Esophagus squamous epithelium (tissue), 4 donors: ENCODE measurements at regions not wholly inside any gene's neighbourhood (a gene's known extent, or its start where the extent isn't known, plus 50 kb on each side); places are given as distances from the start of the nearest gene placed in this dataset.

Experiments
- POLR2A ChIP-seq, 4 donors: fragments of 450-650 bp; IDR thresholded peaks; one replicate each; pipeline ENCODE4 v1.6.1; 2017; ENCODE audit warnings: antibody characterized with exemption in 4 of 4, mild to moderate bottlenecking in 4 of 4, moderate library complexity in 3 of 4
- TF ChIP-seq, protein P1 (sequence below), 6 experiments: fragments of 450-650 bp in 4 of 6; fragments of 200-600 bp in 2 of 6; sonication (generic) in 2 of 6; IDR thresholded peaks; one replicate each; pipeline ENCODE4 v1.5.1; 2016 to 2019; ENCODE audit warnings: antibody characterized with exemption in 6 of 6, mild to moderate bottlenecking in 4 of 6, moderate library complexity in 4 of 6

DNA sequence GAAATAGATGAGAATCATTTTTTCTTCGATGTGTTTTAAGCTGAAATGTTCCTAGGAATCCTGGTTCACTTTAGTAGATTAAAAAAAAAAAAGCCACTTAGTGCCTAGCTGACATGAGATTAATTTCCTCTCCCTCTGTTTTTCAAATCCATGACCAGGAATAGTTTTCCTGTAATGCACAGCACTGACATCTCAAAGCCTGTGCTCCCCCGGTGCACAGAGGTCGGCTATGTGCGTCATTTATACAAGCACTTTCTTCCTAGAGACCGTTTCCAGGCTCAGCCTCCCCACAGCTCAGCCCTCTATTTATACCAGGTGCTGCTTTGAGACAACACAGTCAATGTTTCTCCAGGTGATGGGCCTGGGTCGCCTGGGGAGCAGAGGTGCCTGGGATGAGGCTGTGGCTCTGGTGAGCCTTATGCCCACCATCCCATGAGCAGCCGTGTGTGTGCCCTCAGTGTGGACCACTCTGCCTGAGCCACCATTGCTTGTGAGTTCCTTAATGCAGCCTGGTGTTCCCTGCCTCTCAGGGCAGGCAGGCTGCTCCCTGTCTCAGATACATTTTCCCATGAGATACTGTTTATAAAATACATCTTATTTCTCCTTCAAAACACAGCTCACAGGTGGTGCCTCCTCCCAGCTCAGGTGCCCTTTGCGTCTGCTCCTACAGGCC is 515.7 kb upstream of the HS6ST1 start:
- TF ChIP-seq, protein P1, sequence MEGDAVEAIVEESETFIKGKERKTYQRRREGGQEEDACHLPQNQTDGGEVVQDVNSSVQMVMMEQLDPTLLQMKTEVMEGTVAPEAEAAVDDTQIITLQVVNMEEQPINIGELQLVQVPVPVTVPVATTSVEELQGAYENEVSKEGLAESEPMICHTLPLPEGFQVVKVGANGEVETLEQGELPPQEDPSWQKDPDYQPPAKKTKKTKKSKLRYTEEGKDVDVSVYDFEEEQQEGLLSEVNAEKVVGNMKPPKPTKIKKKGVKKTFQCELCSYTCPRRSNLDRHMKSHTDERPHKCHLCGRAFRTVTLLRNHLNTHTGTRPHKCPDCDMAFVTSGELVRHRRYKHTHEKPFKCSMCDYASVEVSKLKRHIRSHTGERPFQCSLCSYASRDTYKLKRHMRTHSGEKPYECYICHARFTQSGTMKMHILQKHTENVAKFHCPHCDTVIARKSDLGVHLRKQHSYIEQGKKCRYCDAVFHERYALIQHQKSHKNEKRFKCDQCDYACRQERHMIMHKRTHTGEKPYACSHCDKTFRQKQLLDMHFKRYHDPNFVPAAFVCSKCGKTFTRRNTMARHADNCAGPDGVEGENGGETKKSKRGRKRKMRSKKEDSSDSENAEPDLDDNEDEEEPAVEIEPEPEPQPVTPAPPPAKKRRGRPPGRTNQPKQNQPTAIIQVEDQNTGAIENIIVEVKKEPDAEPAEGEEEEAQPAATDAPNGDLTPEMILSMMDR (IDR thresholded peaks at IDR 0.05) = no peak
- TF ChIP-seq POLR2A (IDR thresholded peaks at IDR 0.05) = no peak
